ENCODE measurements at regions not wholly inside any gene's neighbourhood (a gene's known extent, or its start where the extent isn't known, plus 50 kb on each side); places are given as distances from the start of the nearest gene placed in this dataset.

- no peak for DNase-seq
- no peak overlapping the region for H2AFZ ChIP-seq (ENCODE audit: insufficient read depth, low read depth, low read length, poor library complexity, severe bottlenecking)
- H3K4me3 ChIP-seq (replicated peaks in 1 of 3; ENCODE audit: low read depth in 2 of 3, low read length in 3 of 3), result no peak overlapping the region
- no peaks in the 10 kb centered on the region for H3K27me3 Mint-ChIP-seq (ENCODE audit: low read depth in 3 of 3)
- H3K79me2 ChIP-seq (ENCODE audit: insufficient read depth, low read length), result no peaks in the 10 kb centered on the region
- no peak for TF ChIP-seq CTCF (IDR thresholded peaks at IDR 0.05)
- H3K36me3 ChIP-seq (replicated peaks in 1 of 2; ENCODE audit: control insufficient read depth in 1 of 2, insufficient read depth in 2 of 2, low read length in 2 of 2), result no peaks in the 10 kb centered on the region
- no peak overlapping the region for H3K27ac ChIP-seq (ENCODE audit: low read depth in 1 of 2, low read length in 2 of 2)
- H3K4me2 ChIP-seq (replicated peaks; ENCODE audit: extremely low read depth, low read length, poor library complexity, severe bottlenecking), result no peak overlapping the region
- no peak overlapping the region for H3K4me3 Mint-ChIP-seq
- H3K27ac Mint-ChIP-seq, result no peak overlapping the region
- H3K4me1 ChIP-seq (ENCODE audit: control insufficient read depth in 1 of 2, insufficient read depth in 2 of 2, low read length in 2 of 2), result no peaks in the 10 kb centered on the region
- no peak overlapping the region for H3K9ac ChIP-seq (ENCODE audit: insufficient read depth, low read length, poor library complexity, severe bottlenecking)
- peaks cover 0 to 9% of the 10 kb centered on the region in 2 donors for H3K9me3 ChIP-seq (replicated peaks in 1 of 2; ENCODE audit: control insufficient read depth in 1 of 2, insufficient read depth in 1 of 2, low read length in 2 of 2)
- 93% methylated on average over 14 of the region's 16 CpGs for WGBS (ENCODE audit: insufficient coverage)
- intact Hi-C loops (cut with micrococcal nuclease), result no loop called here
- no peaks in the 10 kb centered on the region for H3K27me3 ChIP-seq (ENCODE audit: control insufficient read depth in 2 of 2, insufficient read depth in 2 of 2, low read length in 2 of 2)
- no peaks in the 10 kb centered on the region for H4K20me1 ChIP-seq (ENCODE audit: insufficient read depth, low read length)
- no peaks in the 10 kb centered on the region for H3K36me3 Mint-ChIP-seq
- no peaks in the 10 kb centered on the region for H3K4me1 Mint-ChIP-seq
- H3K9me3 Mint-ChIP-seq, result peaks cover 0 to 12% (median 0%) of the 10 kb centered on the region in 7 donors
Observed at GRCh38 chr3:83034806-83035703, 1273.6 kb upstream of the GBE1 start.

GRCh38 chr3:83033133-83033532, 1271.7 kb upstream of the GBE1 start:
- no peaks in the 10 kb centered on the region for H3K79me2 ChIP-seq (ENCODE audit: insufficient read depth, low read length)
- H4K20me1 ChIP-seq (ENCODE audit: insufficient read depth, low read length), result no peaks in the 10 kb centered on the region
- Mint-ChIP-seq H3K36me3 (no peaks in the 10 kb centered on the region), H3K9me3 (peaks cover 0 to 9% (median 0%) of the 10 kb centered on the region in 7 donors), H3K27ac (no peak overlapping the region), H3K4me1 (no peaks in the 10 kb centered on the region), H3K27me3 (ENCODE audit: low read depth in 3 of 3) (no peaks in the 10 kb centered on the region), H3K4me3 (no peak overlapping the region)
- no peaks in the 10 kb centered on the region for H3K27me3 ChIP-seq (ENCODE audit: control insufficient read depth in 2 of 2, insufficient read depth in 2 of 2, low read length in 2 of 2)
- H3K9ac ChIP-seq (ENCODE audit: insufficient read depth, low read length, poor library complexity, severe bottlenecking), result no peak overlapping the region
- no peak overlapping the region for H3K27ac ChIP-seq (ENCODE audit: low read depth in 1 of 2, low read length in 2 of 2)
- peaks cover 0 to 9% of the 10 kb centered on the region in 2 donors for H3K9me3 ChIP-seq (replicated peaks in 1 of 2; ENCODE audit: control insufficient read depth in 1 of 2, insufficient read depth in 1 of 2, low read length in 2 of 2)
- intact Hi-C loops (cut with micrococcal nuclease), result no loop called here
- no peaks in the 10 kb centered on the region for H3K36me3 ChIP-seq (replicated peaks in 1 of 2; ENCODE audit: control insufficient read depth in 1 of 2, insufficient read depth in 2 of 2, low read length in 2 of 2)
- H3K4me1 ChIP-seq (ENCODE audit: control insufficient read depth in 1 of 2, insufficient read depth in 2 of 2, low read length in 2 of 2), result no peaks in the 10 kb centered on the region
- H3K4me3 ChIP-seq (replicated peaks in 1 of 3; ENCODE audit: low read depth in 2 of 3, low read length in 3 of 3), result no peak overlapping the region
- H2AFZ ChIP-seq (ENCODE audit: insufficient read depth, low read depth, low read length, poor library complexity, severe bottlenecking), result no peak overlapping the region
- TF ChIP-seq CTCF (IDR thresholded peaks at IDR 0.05), result no peak
- no peak overlapping the region for H3K4me2 ChIP-seq (replicated peaks; ENCODE audit: extremely low read depth, low read length, poor library complexity, severe bottlenecking)
- no peak for DNase-seq

Measured in CD14-positive monocyte (primary cell).